ENCODE measurements at regions not wholly inside any gene's neighbourhood (a gene's known extent, or its start where the extent isn't known, plus 50 kb on each side); places are given as distances from the start of the nearest gene placed in this dataset.

- Histone ChIP-seq H3K9me3 (ENCODE audit: control insufficient read depth, insufficient read depth, low read depth, low read length) (no peaks in the 10 kb centered on the region), H3K4me3 (ENCODE audit: low read depth, low read length) (no peak overlapping the region), H3K27ac (ENCODE audit: extremely low read depth, low read depth, low read length) (no peak overlapping the region), H3K36me3 (ENCODE audit: control insufficient read depth in 2 of 2, insufficient read depth in 1 of 2, low read length in 2 of 2) (no peaks in the 10 kb centered on the region), H3K4me1 (ENCODE audit: control insufficient read depth, insufficient read depth, low read length) (no peaks in the 10 kb centered on the region)
- POLR2A ChIA-PET, result no interaction called here
- no peak for TF ChIP-seq ZNF391 (tag by site-specific recombination; IDR thresholded peaks at IDR 0.05; ENCODE audit: borderline replicate concordance, low read depth)
- CTCF ChIA-PET, result no interaction called here
These were observed 69.8 kb upstream of the MYCN start for GRCh38 chr2:15870565-15870964.

- TF ChIP-seq ZNF785 (tag by site-specific recombination; IDR thresholded peaks at IDR 0.05), result no peak
- TF ChIP-seq ZNF610 (tag by site-specific recombination; IDR thresholded peaks at IDR 0.05; ENCODE audit: borderline replicate concordance), result no peak
- TF ChIP-seq ZNF548 (tag by site-specific recombination; IDR thresholded peaks at IDR 0.05), result no peak
- no peak for TF ChIP-seq ZNF580 (tag by site-specific recombination; IDR thresholded peaks at IDR 0.05)
- TF ChIP-seq ZNF184 (tag by site-specific recombination; IDR thresholded peaks at IDR 0.05), result no peak
- no peak for TF ChIP-seq SP7 (tag by site-specific recombination; IDR thresholded peaks at IDR 0.05)
- TF ChIP-seq TCF7L2 (IDR thresholded peaks at IDR 0.05; ENCODE audit: borderline replicate concordance, low read depth, low read length), result no peak
- no peak for TF ChIP-seq ZNF585B (tag by site-specific recombination; IDR thresholded peaks at IDR 0.05)
- TF ChIP-seq GLI4 (tag by site-specific recombination; IDR thresholded peaks at IDR 0.05), result no peak
- no peak for TF ChIP-seq ZNF398 (tag by site-specific recombination; IDR thresholded peaks at IDR 0.05)
- TF ChIP-seq SALL2 (tag by site-specific recombination; IDR thresholded peaks at IDR 0.05; ENCODE audit: borderline replicate concordance), result no peak
- TF ChIP-seq ZNF555 (tag by site-specific recombination; conservative IDR thresholded peaks at IDR 0.05), result no peak
- TF ChIP-seq ZBTB20 (tag by site-specific recombination; IDR thresholded peaks at IDR 0.05), result no peak
- TF ChIP-seq ZNF768 (tag by site-specific recombination; IDR thresholded peaks at IDR 0.05), result no peak
- no peak for TF ChIP-seq GLIS1 (tag by site-specific recombination; IDR thresholded peaks at IDR 0.05)
- TF ChIP-seq KLF9 (tag by site-specific recombination; IDR thresholded peaks at IDR 0.05; ENCODE audit: low read depth), result no peak
- TF ChIP-seq ZBTB26 (tag by site-specific recombination; optimal IDR thresholded peaks at IDR 0.05), result no peak
- TF ChIP-seq ZNF449 (tag by site-specific recombination; IDR thresholded peaks at IDR 0.05), result no peak
- H3K9me3 ChIP-seq (ENCODE audit: control insufficient read depth, insufficient read depth, low read depth, low read length), result no peaks in the 10 kb centered on the region
- CTCF ChIA-PET, result interaction anchor here (0.6 kb wide), 1 partner anchor 56 kb away, joined by 3 read pairs; no protein-coding TSS in a partner anchor
- no peaks in the 10 kb centered on the region for H3K4me1 ChIP-seq (ENCODE audit: control insufficient read depth, insufficient read depth, low read length)
- H3K4me3 ChIP-seq (ENCODE audit: low read depth, low read length), result no peak overlapping the region
- POLR2A ChIA-PET, result no interaction called here
- no peak overlapping the region for H3K27ac ChIP-seq (ENCODE audit: extremely low read depth, low read depth, low read length)
- no peaks in the 10 kb centered on the region for H3K36me3 ChIP-seq (ENCODE audit: control insufficient read depth in 2 of 2, insufficient read depth in 1 of 2, low read length in 2 of 2)
These were observed 69.0 kb upstream of the MYCN start for GRCh38 chr2:15871239-15871783.
